ENCODE measurements at regions not wholly inside any gene's neighbourhood (a gene's known extent, or its start where the extent isn't known, plus 50 kb on each side); places are given as distances from the start of the nearest gene placed in this dataset.

DNA sequence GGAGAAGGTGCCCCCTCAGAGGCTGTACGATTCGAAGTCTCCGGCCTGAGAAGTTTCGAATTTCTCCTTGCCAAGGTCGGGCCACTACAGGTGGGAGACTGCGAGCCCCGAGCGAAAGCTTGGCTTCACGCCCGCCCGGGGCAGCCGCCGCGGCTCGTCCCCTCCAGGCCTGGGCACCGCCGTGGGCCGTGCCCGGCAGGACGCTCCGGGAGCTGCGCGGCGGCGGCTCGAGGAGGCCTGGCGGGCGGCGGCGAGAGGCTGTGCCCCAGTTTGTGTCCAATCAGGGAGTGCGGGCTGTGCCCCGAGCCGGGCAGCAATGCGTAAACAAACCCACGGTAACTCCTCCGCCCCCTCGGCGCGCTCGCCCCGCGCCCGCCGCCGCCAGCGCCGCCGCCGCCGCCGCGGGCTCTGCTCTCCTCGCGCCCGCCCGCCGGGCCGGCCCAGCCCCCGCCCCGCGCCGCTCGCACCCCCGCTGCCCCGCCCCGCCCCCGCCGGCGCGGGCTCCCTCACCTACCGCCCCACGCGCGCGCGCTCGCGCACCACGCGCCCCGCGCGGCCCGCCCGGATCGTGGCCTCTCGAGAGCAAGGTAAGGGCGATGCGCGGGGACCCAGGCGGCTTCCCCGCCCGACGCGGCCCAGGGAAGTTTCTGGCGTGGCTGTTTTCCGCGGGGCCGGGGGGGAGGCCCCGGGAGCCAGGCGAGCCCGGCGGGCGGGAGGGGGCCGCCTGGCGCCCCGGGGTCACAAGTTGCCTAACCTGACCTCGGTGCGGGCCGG lies 57.8 kb upstream of the PCGF5 start:
- TF ChIP-seq GABPA (IDR thresholded peaks at IDR 0.05; ENCODE audit: low read depth) (no peak), SPI1 (IDR thresholded peaks at IDR 0.05; ENCODE audit: borderline replicate concordance, low read depth) (no peak), POLR2AphosphoS5 (IDR thresholded peaks at IDR 0.05; ENCODE audit: low read depth) (no peak)
- TF ChIP-seq, protein P1, sequence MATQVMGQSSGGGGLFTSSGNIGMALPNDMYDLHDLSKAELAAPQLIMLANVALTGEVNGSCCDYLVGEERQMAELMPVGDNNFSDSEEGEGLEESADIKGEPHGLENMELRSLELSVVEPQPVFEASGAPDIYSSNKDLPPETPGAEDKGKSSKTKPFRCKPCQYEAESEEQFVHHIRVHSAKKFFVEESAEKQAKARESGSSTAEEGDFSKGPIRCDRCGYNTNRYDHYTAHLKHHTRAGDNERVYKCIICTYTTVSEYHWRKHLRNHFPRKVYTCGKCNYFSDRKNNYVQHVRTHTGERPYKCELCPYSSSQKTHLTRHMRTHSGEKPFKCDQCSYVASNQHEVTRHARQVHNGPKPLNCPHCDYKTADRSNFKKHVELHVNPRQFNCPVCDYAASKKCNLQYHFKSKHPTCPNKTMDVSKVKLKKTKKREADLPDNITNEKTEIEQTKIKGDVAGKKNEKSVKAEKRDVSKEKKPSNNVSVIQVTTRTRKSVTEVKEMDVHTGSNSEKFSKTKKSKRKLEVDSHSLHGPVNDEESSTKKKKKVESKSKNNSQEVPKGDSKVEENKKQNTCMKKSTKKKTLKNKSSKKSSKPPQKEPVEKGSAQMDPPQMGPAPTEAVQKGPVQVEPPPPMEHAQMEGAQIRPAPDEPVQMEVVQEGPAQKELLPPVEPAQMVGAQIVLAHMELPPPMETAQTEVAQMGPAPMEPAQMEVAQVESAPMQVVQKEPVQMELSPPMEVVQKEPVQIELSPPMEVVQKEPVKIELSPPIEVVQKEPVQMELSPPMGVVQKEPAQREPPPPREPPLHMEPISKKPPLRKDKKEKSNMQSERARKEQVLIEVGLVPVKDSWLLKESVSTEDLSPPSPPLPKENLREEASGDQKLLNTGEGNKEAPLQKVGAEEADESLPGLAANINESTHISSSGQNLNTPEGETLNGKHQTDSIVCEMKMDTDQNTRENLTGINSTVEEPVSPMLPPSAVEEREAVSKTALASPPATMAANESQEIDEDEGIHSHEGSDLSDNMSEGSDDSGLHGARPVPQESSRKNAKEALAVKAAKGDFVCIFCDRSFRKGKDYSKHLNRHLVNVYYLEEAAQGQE (IDR thresholded peaks at IDR 0.05; ENCODE audit: insufficient replicate concordance, low read depth), result no peak
- TF ChIP-seq, protein P2, sequence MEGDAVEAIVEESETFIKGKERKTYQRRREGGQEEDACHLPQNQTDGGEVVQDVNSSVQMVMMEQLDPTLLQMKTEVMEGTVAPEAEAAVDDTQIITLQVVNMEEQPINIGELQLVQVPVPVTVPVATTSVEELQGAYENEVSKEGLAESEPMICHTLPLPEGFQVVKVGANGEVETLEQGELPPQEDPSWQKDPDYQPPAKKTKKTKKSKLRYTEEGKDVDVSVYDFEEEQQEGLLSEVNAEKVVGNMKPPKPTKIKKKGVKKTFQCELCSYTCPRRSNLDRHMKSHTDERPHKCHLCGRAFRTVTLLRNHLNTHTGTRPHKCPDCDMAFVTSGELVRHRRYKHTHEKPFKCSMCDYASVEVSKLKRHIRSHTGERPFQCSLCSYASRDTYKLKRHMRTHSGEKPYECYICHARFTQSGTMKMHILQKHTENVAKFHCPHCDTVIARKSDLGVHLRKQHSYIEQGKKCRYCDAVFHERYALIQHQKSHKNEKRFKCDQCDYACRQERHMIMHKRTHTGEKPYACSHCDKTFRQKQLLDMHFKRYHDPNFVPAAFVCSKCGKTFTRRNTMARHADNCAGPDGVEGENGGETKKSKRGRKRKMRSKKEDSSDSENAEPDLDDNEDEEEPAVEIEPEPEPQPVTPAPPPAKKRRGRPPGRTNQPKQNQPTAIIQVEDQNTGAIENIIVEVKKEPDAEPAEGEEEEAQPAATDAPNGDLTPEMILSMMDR (IDR thresholded peaks at IDR 0.05; ENCODE audit: insufficient read depth, low read length), result no peak
- Histone ChIP-seq H3K4me3 (replicated peaks; ENCODE audit: insufficient read depth, low read length) (peak overlapping the region; percentile 74), H3K27me3 (ENCODE audit: insufficient read depth, poor library complexity, severe bottlenecking) (peaks cover 36% of the 10 kb centered on the region), H3K27ac (replicated peaks) (no peak overlapping the region)
- DNase-seq (ENCODE audit: low read depth in 1 of 2, low spot score in 1 of 2), result peak in 1 of 2 experiments; percentile 7

DNA sequence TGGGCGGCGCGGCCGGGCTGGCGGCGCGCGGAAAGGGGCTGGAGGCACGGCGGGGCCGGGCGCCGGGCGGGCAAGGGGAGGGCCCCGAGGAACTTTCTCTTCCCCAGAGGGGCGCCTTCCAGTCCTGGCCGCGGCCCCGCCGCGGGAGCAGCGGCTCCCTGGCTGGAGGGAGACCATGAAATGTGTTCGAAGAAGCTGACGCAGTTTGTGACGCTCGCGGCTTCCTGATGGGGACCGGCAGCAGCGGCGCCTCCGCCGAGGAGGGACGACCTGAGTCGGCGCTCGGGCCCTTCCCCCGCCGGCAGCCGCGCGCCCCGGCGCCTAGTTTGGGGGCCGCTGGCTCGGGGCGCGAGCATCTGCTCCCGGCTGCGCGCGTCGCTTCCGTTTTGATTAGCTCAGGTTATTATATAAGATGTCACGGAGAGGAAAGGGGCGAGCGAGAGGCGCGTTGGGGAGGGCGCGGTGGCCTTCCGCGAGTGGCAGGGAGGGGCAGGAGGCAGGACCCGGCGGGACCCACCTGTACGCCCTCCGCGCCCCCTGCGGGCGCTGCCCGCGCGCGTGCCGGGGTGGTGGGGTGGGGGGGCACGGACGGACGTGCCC lies 57.1 kb upstream of the PCGF5 start:
- DNase-seq (ENCODE audit: low read depth in 1 of 2, low spot score in 1 of 2), result peak; percentile 25 to 30
- H3K27me3 ChIP-seq (ENCODE audit: insufficient read depth, poor library complexity, severe bottlenecking), result peaks cover 36% of the 10 kb centered on the region
- H3K27ac ChIP-seq (replicated peaks), result no peak overlapping the region
- no peak for TF ChIP-seq SPI1 (IDR thresholded peaks at IDR 0.05; ENCODE audit: borderline replicate concordance, low read depth)
- TF ChIP-seq, protein P1 (IDR thresholded peaks at IDR 0.05; ENCODE audit: insufficient replicate concordance, low read depth), result no peak
- no peak for TF ChIP-seq POLR2AphosphoS5 (IDR thresholded peaks at IDR 0.05; ENCODE audit: low read depth)
- TF ChIP-seq, protein P2 (IDR thresholded peaks at IDR 0.05; ENCODE audit: insufficient read depth, low read length), result no peak
- no peak for TF ChIP-seq GABPA (IDR thresholded peaks at IDR 0.05; ENCODE audit: low read depth)
- peak overlapping the region; percentile 74 for H3K4me3 ChIP-seq (replicated peaks; ENCODE audit: insufficient read depth, low read length)

DNA sequence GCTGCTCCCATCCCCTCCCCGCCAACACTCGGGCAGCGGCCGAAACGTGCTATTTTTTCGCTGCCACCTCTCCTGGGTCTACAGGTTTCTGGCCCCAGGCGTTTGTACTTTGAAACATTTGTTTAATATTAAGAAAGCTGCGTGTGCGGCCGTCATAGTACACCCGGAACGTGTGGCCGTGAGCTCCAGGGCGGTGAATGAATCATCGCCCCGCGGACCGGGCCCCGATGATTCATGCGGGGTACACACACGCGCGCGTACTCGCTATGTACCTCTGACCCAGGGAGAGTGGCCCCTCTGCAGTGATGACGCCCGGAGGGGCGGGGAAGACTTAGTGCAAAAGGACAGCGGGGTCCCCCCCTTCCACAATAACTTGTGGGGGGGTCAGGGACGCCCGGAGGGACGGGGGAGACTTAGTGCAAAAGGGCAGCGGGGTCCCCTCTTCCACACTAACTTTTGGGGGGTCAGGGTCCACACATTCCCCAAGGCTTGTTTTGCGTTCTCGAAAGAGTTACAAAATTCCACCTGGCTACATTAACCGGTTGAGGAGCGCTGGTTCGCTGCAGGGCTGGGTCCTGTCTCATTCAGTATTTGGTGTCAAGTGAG lies 56.5 kb upstream of the PCGF5 start:
- H3K4me3 ChIP-seq (replicated peaks; ENCODE audit: insufficient read depth, low read length), result peak overlapping the region; percentile 74
- TF ChIP-seq, protein P1 (IDR thresholded peaks at IDR 0.05; ENCODE audit: insufficient replicate concordance, low read depth), result no peak
- TF ChIP-seq GABPA (IDR thresholded peaks at IDR 0.05; ENCODE audit: low read depth), result no peak
- peak; percentile 2 to 37 for DNase-seq (ENCODE audit: low read depth in 1 of 2, low spot score in 1 of 2)
- peaks cover 36% of the 10 kb centered on the region for H3K27me3 ChIP-seq (ENCODE audit: insufficient read depth, poor library complexity, severe bottlenecking)
- no peak overlapping the region for H3K27ac ChIP-seq (replicated peaks)

All from HL-60 (cell line).